Brain microvascular endothelial cell (primary cell): ENCODE measurements at regions not wholly inside any gene's neighbourhood (a gene's known extent, or its start where the extent isn't known, plus 50 kb on each side); places are given as distances from the start of the nearest gene placed in this dataset.

Experiments
- DNase-seq: peaks from one replicate; pipeline ENCODE4 v3.0.0-alpha.2; 2020
- H3K27ac ChIP-seq: fragments of 250-450 bp; sonication (Bioruptor Pico); 2 replicates; pipeline ENCODE4 v1.5.1; 2020; ENCODE audit warnings: mild to moderate bottlenecking, moderate library complexity
- H3K27me3 ChIP-seq: fragments of 250-450 bp; sonication (Bioruptor Pico); replicated peaks from 2 replicates; pipeline ENCODE4 v1.5.1; 2020; ENCODE audit warnings: mild to moderate bottlenecking
- H3K36me3 ChIP-seq: fragments of 250-450 bp; sonication (Bioruptor Pico); replicated peaks from 2 replicates; pipeline ENCODE4 v1.5.1; 2020; ENCODE audit warnings: mild to moderate bottlenecking
- H3K4me3 ChIP-seq: 2 replicates; pipeline ENCODE4 v1.5.1; 2011; ENCODE audit warnings: low read depth, mild to moderate bottlenecking, control low read depth, low read length, moderate library complexity
- in situ Hi-C: cut with HindIII; loops from 2 replicates; pipeline ENCODE4 v1.10.0; 2017; ENCODE audit warnings: low sequenced_read_pairs, low pct_ligation_motif_present
- TF ChIP-seq, protein P1 (sequence below): IDR thresholded peaks from 2 replicates; pipeline ENCODE4 v1.5.1; 2011; ENCODE audit warnings: low read depth, mild to moderate bottlenecking, moderate library complexity, low read length, control low read depth, inconsistent platforms; ENCODE audit errors: missing control alignments

DNA sequence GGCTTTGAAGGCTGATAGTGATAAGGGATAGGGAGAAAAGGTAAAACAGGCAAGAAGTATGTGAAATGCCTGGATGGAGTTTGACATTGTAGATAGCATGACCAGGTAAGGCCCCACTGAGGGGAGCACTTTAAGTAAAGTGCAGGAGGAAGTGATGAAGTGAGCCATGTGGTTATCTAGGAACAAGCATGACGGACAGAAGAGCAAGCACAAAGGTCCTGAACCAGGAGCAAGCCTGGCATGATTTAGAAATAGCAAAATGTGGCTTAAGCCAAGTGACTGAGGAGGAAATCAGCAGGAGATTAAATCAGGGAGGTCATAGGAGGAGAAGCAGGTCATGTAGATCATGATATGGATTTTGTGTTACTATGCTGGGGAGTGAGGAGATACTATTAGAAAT lies 129.2 kb downstream of the GLUL start:
- Histone ChIP-seq H3K27ac (no peak overlapping the region), H3K36me3 (no peaks in the 10 kb centered on the region), H3K4me3 (no peak overlapping the region), H3K27me3 (no peaks in the 10 kb centered on the region)
- TF ChIP-seq, protein P1, sequence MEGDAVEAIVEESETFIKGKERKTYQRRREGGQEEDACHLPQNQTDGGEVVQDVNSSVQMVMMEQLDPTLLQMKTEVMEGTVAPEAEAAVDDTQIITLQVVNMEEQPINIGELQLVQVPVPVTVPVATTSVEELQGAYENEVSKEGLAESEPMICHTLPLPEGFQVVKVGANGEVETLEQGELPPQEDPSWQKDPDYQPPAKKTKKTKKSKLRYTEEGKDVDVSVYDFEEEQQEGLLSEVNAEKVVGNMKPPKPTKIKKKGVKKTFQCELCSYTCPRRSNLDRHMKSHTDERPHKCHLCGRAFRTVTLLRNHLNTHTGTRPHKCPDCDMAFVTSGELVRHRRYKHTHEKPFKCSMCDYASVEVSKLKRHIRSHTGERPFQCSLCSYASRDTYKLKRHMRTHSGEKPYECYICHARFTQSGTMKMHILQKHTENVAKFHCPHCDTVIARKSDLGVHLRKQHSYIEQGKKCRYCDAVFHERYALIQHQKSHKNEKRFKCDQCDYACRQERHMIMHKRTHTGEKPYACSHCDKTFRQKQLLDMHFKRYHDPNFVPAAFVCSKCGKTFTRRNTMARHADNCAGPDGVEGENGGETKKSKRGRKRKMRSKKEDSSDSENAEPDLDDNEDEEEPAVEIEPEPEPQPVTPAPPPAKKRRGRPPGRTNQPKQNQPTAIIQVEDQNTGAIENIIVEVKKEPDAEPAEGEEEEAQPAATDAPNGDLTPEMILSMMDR: no peak
- in situ Hi-C loops: no loop called here
- DNase-seq: no peak

DNA sequence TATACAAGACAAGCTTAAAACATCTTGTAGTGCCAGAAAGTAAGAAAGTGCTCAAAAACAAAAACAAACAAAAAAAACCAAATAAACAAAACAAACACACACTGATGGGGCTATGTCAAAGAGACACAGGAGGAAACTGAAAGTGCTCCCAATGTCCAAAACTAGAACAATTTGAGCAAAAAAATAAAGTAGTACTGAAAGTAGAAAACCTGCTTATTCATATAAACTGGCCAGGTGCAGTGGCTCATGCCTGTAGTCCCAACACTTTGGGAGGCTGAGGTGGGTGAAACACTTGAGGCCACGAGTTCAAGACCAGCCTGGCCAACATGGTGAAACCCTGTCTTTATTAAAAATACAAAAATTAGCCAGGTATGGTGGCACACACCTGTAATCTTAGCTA lies 129.9 kb downstream of the GLUL start:
- TF ChIP-seq, protein P1: no peak
- DNase-seq: no peak
- Histone ChIP-seq H3K36me3 (no peaks in the 10 kb centered on the region), H3K27ac (no peak overlapping the region), H3K4me3 (no peak overlapping the region), H3K27me3 (no peaks in the 10 kb centered on the region)
- in situ Hi-C loops: no loop called here

DNA sequence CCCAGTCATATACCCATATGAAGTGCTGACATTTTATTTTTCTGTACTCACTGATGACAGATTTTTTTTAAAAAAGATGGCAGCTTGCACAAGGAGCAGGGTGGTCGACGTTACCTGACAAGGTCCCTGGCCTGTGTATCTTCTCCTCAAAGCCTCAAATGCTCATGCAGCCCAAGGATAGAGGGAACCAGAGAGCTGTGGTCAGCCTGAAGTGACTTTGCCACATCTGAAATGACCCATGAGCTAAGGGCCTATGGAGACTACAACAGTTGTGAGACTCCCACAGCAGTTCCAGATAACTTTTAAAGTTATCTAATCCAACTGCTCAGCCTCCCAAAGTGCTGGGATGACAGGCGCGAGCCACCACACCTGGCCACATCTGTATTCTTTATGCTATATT lies 131.1 kb downstream of the GLUL start:
- H3K27ac ChIP-seq: no peak overlapping the region
- in situ Hi-C loops: no loop called here
- H3K4me3 ChIP-seq: no peak overlapping the region
- no peak for DNase-seq
- TF ChIP-seq, protein P1: no peak
- no peaks in the 10 kb centered on the region for H3K36me3 ChIP-seq
- no peaks in the 10 kb centered on the region for H3K27me3 ChIP-seq

DNA sequence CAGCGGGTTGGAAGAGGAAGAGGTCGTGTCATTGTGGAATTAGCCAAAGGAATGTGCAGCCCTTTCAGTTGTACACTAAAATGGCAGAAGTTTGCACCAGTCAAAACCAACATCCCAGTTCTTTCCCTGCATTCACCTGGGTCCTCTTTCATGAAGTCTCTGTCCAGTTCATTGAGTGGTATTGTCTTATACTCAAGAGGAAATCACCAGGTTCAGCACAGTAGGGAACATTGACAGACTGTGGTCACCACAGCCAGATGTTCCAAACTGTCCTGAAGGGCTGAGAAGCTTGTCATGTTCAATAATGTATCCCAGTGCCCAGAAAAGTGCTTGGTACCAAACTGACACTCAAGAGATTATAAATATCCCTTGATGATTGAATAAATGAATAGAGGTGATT lies 131.6 kb downstream of the GLUL start:
- Histone ChIP-seq H3K36me3 (no peaks in the 10 kb centered on the region), H3K4me3 (no peak overlapping the region), H3K27me3 (no peaks in the 10 kb centered on the region), H3K27ac (no peak overlapping the region)
- in situ Hi-C loops: no loop called here
- TF ChIP-seq, protein P1: no peak
- no peak for DNase-seq

DNA sequence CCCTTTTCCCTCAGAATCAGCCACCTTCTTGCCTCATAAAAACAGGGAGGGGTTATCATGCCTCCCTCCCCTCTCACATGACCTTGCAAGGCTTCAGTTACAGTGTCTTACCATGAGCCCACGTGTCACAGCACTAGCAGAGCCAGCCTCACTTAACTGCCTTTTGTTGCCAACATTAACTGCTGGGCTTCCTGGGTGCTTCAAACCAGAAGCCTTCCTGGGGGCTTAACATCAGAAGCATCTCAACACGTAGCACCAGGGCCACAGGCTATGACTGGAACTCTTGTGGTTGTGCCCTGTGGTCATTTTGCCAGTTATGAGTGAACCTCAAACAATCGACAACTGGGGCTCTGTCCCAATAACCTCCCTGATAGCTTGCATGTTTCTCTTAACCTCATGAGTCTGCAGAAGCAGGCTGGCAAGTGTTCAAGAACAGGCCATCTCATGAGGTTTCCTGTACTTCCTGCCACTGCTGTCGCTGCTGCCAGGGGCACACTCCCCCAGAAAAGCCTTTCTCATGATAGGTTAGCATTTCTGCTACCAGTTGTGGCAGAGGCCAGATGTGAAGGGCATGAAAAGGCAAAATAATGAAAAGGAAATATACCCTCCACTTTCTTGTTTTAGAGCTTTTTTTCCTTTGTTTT lies 132.2 kb downstream of the GLUL start:
- in situ Hi-C loops: no loop called here
- H3K4me3 ChIP-seq: no peak overlapping the region
- TF ChIP-seq, protein P1: no peak
- no peaks in the 10 kb centered on the region for H3K27me3 ChIP-seq
- DNase-seq: no peak
- H3K36me3 ChIP-seq: no peaks in the 10 kb centered on the region
- no peak overlapping the region for H3K27ac ChIP-seq
